Mesothelial cell of epicardium (in vitro differentiated cells): ENCODE measurements at regions not wholly inside any gene's neighbourhood (a gene's known extent, or its start where the extent isn't known, plus 50 kb on each side); places are given as distances from the start of the nearest gene placed in this dataset.

ENCODE experiments used
- DNase-seq, 2 experiments: peaks; one replicate each; pipeline ENCODE4 v3.0.0; 2021; ENCODE audit warnings: low spot score in 2 of 2; ENCODE audit not compliant: unreplicated experiment in 2 of 2
- H3K27ac Mint-ChIP-seq: 2 replicates; pipeline ENCODE4 v1.8.0; 2021; ENCODE audit warnings: mixed read lengths
- H3K27me3 Mint-ChIP-seq: 2 replicates; pipeline ENCODE4 v1.8.0; 2021; ENCODE audit warnings: low read depth, mixed read lengths
- H3K36me3 Mint-ChIP-seq: 2 replicates; pipeline ENCODE4 v1.8.0; 2021; ENCODE audit warnings: mixed read lengths
- H3K4me1 Mint-ChIP-seq: 2 replicates; pipeline ENCODE4 v1.8.0; 2021; ENCODE audit warnings: mixed read lengths
- H3K4me3 Mint-ChIP-seq: 2 replicates; pipeline ENCODE4 v1.8.0; 2021; ENCODE audit warnings: mild to moderate bottlenecking, moderate library complexity, mixed read lengths
- H3K9me3 Mint-ChIP-seq: 2 replicates; pipeline ENCODE4 v1.8.0; 2021; ENCODE audit warnings: mixed read lengths
- TF ChIP-seq, protein P1 (sequence below): fragments of 200-600 bp; sonication (generic); IDR thresholded peaks from one replicate; pipeline ENCODE4 v1.5.0; 2021; ENCODE audit warnings: antibody characterized with exemption; ENCODE audit not compliant: unreplicated experiment

DNA sequence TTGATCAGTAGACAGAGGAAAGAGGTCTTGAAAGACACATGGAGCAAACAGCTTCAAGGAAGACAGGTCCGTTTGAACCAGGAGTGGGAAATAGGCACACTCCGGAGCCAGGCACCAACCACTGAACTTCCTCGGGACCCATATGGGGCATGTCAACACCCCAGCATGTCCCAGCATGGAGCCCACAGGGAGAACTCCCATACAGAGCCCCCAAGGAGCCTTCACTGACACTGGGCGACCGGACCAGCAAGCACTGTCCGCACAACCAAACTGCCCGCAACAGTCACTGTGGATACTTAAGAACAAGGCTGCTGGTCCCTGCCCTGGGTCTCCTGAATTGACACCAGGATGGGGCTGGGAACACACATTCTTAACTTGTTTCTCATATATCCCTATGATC, 286.2 kb upstream of the SALL3 start:
- no peak overlapping the region for H3K27ac Mint-ChIP-seq
- no peaks in the 10 kb centered on the region for H3K36me3 Mint-ChIP-seq
- H3K4me1 Mint-ChIP-seq, result no peaks in the 10 kb centered on the region
- no peak overlapping the region for H3K4me3 Mint-ChIP-seq
- DNase-seq, result no peak
- no peaks in the 10 kb centered on the region for H3K9me3 Mint-ChIP-seq
- TF ChIP-seq, protein P1, sequence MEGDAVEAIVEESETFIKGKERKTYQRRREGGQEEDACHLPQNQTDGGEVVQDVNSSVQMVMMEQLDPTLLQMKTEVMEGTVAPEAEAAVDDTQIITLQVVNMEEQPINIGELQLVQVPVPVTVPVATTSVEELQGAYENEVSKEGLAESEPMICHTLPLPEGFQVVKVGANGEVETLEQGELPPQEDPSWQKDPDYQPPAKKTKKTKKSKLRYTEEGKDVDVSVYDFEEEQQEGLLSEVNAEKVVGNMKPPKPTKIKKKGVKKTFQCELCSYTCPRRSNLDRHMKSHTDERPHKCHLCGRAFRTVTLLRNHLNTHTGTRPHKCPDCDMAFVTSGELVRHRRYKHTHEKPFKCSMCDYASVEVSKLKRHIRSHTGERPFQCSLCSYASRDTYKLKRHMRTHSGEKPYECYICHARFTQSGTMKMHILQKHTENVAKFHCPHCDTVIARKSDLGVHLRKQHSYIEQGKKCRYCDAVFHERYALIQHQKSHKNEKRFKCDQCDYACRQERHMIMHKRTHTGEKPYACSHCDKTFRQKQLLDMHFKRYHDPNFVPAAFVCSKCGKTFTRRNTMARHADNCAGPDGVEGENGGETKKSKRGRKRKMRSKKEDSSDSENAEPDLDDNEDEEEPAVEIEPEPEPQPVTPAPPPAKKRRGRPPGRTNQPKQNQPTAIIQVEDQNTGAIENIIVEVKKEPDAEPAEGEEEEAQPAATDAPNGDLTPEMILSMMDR, result no peak
- peaks cover 19% of the 10 kb centered on the region for H3K27me3 Mint-ChIP-seq

DNA sequence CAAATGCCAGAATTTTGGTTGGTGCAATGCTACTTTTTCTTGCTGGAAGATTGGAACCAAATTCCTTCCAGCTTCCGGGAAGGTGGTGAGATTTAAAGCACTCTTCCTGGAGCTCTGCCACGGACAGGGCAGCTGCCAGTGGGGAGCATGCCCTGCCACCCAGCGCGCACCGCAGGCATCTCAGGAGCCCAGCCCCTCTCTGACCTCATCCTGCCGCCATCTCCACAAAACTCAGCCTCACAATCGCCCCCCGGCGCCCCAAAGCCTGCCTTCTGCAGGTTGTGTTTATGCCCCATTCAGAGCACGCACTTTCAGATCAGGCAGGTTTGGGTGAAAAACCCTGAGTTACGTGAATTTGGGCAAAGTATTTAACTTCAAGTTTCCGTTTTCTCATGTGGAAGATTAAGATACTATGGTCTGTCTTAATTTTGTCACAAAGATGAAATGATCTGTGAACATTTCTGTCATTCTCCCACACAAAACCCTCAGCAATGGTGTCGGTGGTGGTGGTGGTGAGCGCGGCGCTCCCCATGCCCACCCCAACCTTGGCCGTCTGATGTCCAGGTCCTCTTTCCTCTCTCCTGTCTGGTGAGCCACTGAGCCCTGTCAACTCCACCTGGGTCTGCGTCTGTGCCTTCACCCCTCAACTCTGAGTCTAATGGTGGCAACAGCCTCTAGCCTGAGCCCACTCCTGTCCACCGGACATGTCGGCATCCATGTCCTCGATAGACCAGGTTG, 282.8 kb upstream of the SALL3 start:
- no peaks in the 10 kb centered on the region for H3K4me1 Mint-ChIP-seq
- H3K36me3 Mint-ChIP-seq, result no peaks in the 10 kb centered on the region
- peaks cover 27% of the 10 kb centered on the region for H3K27me3 Mint-ChIP-seq

GRCh38 chr18:78697446-78697845, 282.2 kb upstream of the SALL3 start:
- H3K4me1 Mint-ChIP-seq, result no peaks in the 10 kb centered on the region
- peaks cover 30% of the 10 kb centered on the region for H3K27me3 Mint-ChIP-seq
- no peaks in the 10 kb centered on the region for H3K36me3 Mint-ChIP-seq
- no peak overlapping the region for H3K4me3 Mint-ChIP-seq
- H3K9me3 Mint-ChIP-seq, result no peaks in the 10 kb centered on the region
- no peak for DNase-seq
- H3K27ac Mint-ChIP-seq, result no peak overlapping the region
- TF ChIP-seq, protein P1, result no peak

More for the DNA sequence above, 282.8 kb upstream of the SALL3 start:
- Mint-ChIP-seq H3K4me3 (no peak overlapping the region), H3K9me3 (no peaks in the 10 kb centered on the region), H3K27ac (no peak overlapping the region)
- TF ChIP-seq, protein P1, result no peak
- DNase-seq, result no peak

- no peak overlapping the region for H3K4me3 Mint-ChIP-seq
- no peaks in the 10 kb centered on the region for H3K36me3 Mint-ChIP-seq
- no peak overlapping the region for H3K27ac Mint-ChIP-seq
- H3K9me3 Mint-ChIP-seq, result no peaks in the 10 kb centered on the region
- no peak for DNase-seq
- no peaks in the 10 kb centered on the region for H3K4me1 Mint-ChIP-seq
- TF ChIP-seq, protein P1, result no peak
- H3K27me3 Mint-ChIP-seq, result peaks cover 28% of the 10 kb centered on the region
Measured at GRCh38 chr18:78698914-78699313, 280.7 kb upstream of the SALL3 start.

GRCh38 chr18:78699499-78699898, 280.1 kb upstream of the SALL3 start:
- Mint-ChIP-seq H3K36me3 (no peaks in the 10 kb centered on the region), H3K4me1 (no peaks in the 10 kb centered on the region), H3K4me3 (no peak overlapping the region), H3K9me3 (no peaks in the 10 kb centered on the region), H3K27ac (no peak overlapping the region), H3K27me3 (peaks cover 28% of the 10 kb centered on the region)
- DNase-seq, result no peak
- TF ChIP-seq, protein P1, result no peak
